H1 (cell line): ENCODE measurements at regions not wholly inside any gene's neighbourhood (a gene's known extent, or its start where the extent isn't known, plus 50 kb on each side); places are given as distances from the start of the nearest gene placed in this dataset.

Experiments used
- SIN3A ChIP-seq, 2 experiments: IDR thresholded peaks in 1 of 2; conservative IDR thresholded peaks in 1 of 2; 2 replicates each; pipeline ENCODE4 v1.6.1; 2011 to 2012; ENCODE audit warnings: low read length in 2 of 2, improper control_type of control experiment in 1 of 2, low read depth in 1 of 2, mild to moderate bottlenecking in 1 of 2

GRCh38 chr1:90204023-90204590, 209.2 kb downstream of the ZNF326 start (continued):
- no peak for TF ChIP-seq SIN3A (conservative IDR thresholded peaks at IDR 0.05 in 1 of 2, IDR thresholded peaks at IDR 0.05 in 1 of 2; ENCODE audit: low read depth in 1 of 2, low read length in 2 of 2)
